Testis (tissue), 2 donors: ENCODE measurements at regions not wholly inside any gene's neighbourhood (a gene's known extent, or its start where the extent isn't known, plus 50 kb on each side); places are given as distances from the start of the nearest gene placed in this dataset.

Experiments
- DNase-seq: peaks from one replicate; pipeline ENCODE4 v3.0.0-alpha.2; 2019
- H3K27ac ChIP-seq, 2 donors: fragments of 200-600 bp; sonication (generic); one replicate each; pipeline ENCODE4 v1.5.1; 2019
- H3K27me3 ChIP-seq: fragments of 200-600 bp; sonication (generic); one replicate; pipeline ENCODE4 v1.5.1; 2019
- H3K36me3 ChIP-seq: fragments of 200-600 bp; sonication (generic); one replicate; pipeline ENCODE4 v1.5.1; 2017; ENCODE audit warnings: low read depth; ENCODE audit errors: missing control alignments
- H3K4me1 ChIP-seq: fragments of 200-600 bp; sonication (generic); one replicate; pipeline ENCODE4 v1.5.1; 2019
- H3K4me3 ChIP-seq, 2 donors: fragments of 200-600 bp; sonication (generic); one replicate each; pipeline ENCODE4 v1.5.1; 2017 to 2019
- H3K9me3 ChIP-seq: fragments of 200-600 bp; sonication (generic); one replicate; pipeline ENCODE4 v1.5.1; 2017
- POLR2A ChIP-seq: fragments of 450-650 bp; IDR thresholded peaks from one replicate; pipeline ENCODE4 v1.6.1; 2017; ENCODE audit warnings: antibody characterized with exemption, mild to moderate bottlenecking, moderate library complexity
- WGBS, 2 donors: methylation state at CpG; one replicate each; pipeline ENCODE4 v1.1.5; 2018; 5-methylcytosine and 5-hydroxymethylcytosine counted together
- intact Hi-C: fragments of 100-400 bp; cut with DNase I; formaldehyde crosslinking; loops from one replicate; pipeline ENCODE4 v1.15.1; 2023; ENCODE audit warnings: low total_unique reads
- TF ChIP-seq, protein P1 (sequence below), 3 experiments: fragments of 450-650 bp in 2 of 3; fragments of 200-600 bp in 1 of 3; sonication (generic) in 1 of 3; IDR thresholded peaks; one replicate each; pipeline ENCODE4 v1.5.1; 2016 to 2019; ENCODE audit warnings: antibody characterized with exemption in 3 of 3, mild to moderate bottlenecking in 2 of 3, moderate library complexity in 1 of 3

DNA sequence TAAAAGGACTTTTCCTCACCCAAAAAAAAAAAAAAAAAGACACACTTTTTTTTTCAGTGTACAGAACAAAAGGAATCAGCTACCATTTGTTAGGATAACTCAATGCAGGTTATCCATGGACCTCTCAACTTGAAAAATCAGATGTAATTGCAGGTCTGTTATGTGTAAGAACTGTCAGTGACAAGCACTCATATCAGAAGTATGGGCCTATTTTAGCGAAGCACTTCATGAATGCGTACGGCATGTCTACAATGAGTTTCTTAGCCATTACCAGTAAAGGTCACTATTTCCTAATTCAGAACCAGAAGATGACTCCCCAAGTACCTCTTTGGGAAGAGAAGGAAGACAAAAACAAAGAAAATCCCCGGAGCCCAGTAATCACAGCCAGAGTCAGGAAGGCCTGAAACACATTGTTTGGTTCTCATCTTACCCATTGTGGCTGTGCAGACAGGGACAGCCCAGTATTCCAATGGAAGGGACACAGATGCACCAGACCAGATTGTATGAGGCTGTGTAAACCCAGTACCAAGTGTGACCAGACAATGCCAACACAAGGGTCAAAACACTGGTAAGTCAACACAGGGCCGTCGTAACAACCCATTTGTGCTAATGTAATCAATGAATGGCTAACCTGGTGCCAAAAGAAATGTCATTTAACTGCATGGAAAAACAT is 188.0 kb downstream of the PMP22 start:
- Histone ChIP-seq H3K4me1 (no peaks in the 10 kb centered on the region), H3K27ac (no peak overlapping the region), H3K9me3 (no peaks in the 10 kb centered on the region), H3K4me3 (no peak overlapping the region), H3K27me3 (no peaks in the 10 kb centered on the region), H3K36me3 (no peaks in the 10 kb centered on the region)
- intact Hi-C loops = no loop called here
- 93 to 95% methylated on average over 6 of the region's 6 CpGs for WGBS, 2 donors
- TF ChIP-seq, protein P1, sequence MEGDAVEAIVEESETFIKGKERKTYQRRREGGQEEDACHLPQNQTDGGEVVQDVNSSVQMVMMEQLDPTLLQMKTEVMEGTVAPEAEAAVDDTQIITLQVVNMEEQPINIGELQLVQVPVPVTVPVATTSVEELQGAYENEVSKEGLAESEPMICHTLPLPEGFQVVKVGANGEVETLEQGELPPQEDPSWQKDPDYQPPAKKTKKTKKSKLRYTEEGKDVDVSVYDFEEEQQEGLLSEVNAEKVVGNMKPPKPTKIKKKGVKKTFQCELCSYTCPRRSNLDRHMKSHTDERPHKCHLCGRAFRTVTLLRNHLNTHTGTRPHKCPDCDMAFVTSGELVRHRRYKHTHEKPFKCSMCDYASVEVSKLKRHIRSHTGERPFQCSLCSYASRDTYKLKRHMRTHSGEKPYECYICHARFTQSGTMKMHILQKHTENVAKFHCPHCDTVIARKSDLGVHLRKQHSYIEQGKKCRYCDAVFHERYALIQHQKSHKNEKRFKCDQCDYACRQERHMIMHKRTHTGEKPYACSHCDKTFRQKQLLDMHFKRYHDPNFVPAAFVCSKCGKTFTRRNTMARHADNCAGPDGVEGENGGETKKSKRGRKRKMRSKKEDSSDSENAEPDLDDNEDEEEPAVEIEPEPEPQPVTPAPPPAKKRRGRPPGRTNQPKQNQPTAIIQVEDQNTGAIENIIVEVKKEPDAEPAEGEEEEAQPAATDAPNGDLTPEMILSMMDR (IDR thresholded peaks at IDR 0.05) = no peak
- TF ChIP-seq POLR2A = no peak
- no peak for DNase-seq

DNA sequence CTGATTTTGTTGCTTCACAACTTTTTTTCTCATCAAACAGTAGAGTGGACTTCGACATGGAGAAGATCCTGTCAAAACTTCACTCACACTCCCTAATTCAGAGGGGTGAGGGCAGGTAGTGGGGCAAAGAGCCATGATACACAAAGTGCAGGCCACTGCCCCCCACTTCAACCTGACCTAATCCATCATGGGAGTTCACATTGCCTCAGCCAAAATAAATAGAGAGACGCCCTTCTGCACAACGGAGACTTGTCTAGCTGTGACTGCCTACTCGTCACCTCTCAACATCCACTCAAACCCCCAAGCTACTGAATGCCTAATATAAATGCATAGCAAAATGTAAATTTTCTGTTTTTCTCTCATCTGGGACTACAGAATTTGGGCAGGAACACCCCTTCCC is 213.2 kb downstream of the PMP22 start:
- H3K4me3 ChIP-seq = no peak overlapping the region
- intact Hi-C loops = no loop called here
- WGBS, 2 donors = 44 to 50% methylated on average over 4 of the region's 4 CpGs
- no peaks in the 10 kb centered on the region for H3K36me3 ChIP-seq
- no peaks in the 10 kb centered on the region for H3K27me3 ChIP-seq
- no peak overlapping the region for H3K27ac ChIP-seq
- H3K4me1 ChIP-seq = no peaks in the 10 kb centered on the region
- TF ChIP-seq POLR2A = no peak
- TF ChIP-seq, protein P1 (IDR thresholded peaks at IDR 0.05) = no peak
- H3K9me3 ChIP-seq = no peaks in the 10 kb centered on the region
- DNase-seq = no peak

DNA sequence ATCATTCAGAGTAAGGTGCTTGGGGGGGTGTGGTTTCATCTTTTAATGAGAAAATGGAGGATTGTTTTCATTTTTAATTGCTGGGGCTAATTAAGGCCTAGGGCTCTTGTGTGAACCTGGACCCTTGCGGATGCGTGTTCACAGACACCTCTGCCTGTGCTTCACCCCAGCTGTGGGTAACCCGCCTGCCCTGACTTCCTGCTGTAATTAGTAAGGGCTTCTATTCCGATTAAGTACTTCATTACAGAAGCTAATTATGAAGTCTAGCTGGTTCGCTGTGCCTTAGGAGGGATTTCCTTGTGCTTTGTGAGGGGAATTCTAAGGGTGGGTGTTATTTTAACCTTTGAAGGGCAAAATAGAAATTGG is 215.3 kb downstream of the PMP22 start:
- no peak overlapping the region for H3K4me3 ChIP-seq
- no peaks in the 10 kb centered on the region for H3K27me3 ChIP-seq
- H3K36me3 ChIP-seq = no peaks in the 10 kb centered on the region
- TF ChIP-seq POLR2A = no peak
- TF ChIP-seq, protein P1 (IDR thresholded peaks at IDR 0.05) = no peak
- no peaks in the 10 kb centered on the region for H3K9me3 ChIP-seq
- 76 to 77% methylated on average over 5 of the region's 5 CpGs for WGBS, 2 donors
- no peak overlapping the region for H3K27ac ChIP-seq
- no peaks in the 10 kb centered on the region for H3K4me1 ChIP-seq
- DNase-seq = no peak
- intact Hi-C loops = no loop called here

GRCh38 chr17:15048933-15049794 is 216.0 kb downstream of the PMP22 start:
- Histone ChIP-seq H3K9me3 (no peaks in the 10 kb centered on the region), H3K36me3 (no peaks in the 10 kb centered on the region), H3K27me3 (no peaks in the 10 kb centered on the region), H3K4me3 (no peak overlapping the region), H3K27ac (no peak overlapping the region), H3K4me1 (no peaks in the 10 kb centered on the region)
- TF ChIP-seq POLR2A = no peak
- TF ChIP-seq, protein P1 (IDR thresholded peaks at IDR 0.05) = no peak
- 52% methylated on average over 6 of the region's 6 CpGs for WGBS, 2 donors
- intact Hi-C loops = no loop called here
- no peak for DNase-seq
